ENCODE measurements at regions not wholly inside any gene's neighbourhood (a gene's known extent, or its start where the extent isn't known, plus 50 kb on each side); places are given as distances from the start of the nearest gene placed in this dataset.
"Not testable (repeated sequence)": the region's sequence is repeated elsewhere in the genome, so short reads cannot be mapped to it uniquely, and the experiment has no call there.

- no peak for DNase-seq (ENCODE audit: low spot score)
Observed at GRCh38 chr21:25489673-25490072, 117.6 kb downstream of the MRPL39 start.

- no peak for DNase-seq (ENCODE audit: low spot score)
Observed at GRCh38 chr21:25487046-25487594, 120.2 kb downstream of the MRPL39 start.

- DNase-seq (ENCODE audit: low spot score), result no peak
Observed at GRCh38 chr21:25485914-25486313, 121.4 kb downstream of the MRPL39 start.

GRCh38 chr21:25467896-25468295 lies 139.4 kb downstream of the MRPL39 start:
- DNase-seq (ENCODE audit: low spot score), result no peak

- DNase-seq (ENCODE audit: low spot score), result not testable (repeated sequence)
Observed at GRCh38 chr21:25467071-25467470, 140.2 kb downstream of the MRPL39 start.

- no peak for DNase-seq (ENCODE audit: low spot score)
Observed at GRCh38 chr21:25466470-25466869, 140.8 kb downstream of the MRPL39 start.

GRCh38 chr21:25465263-25465662 lies 142.0 kb downstream of the MRPL39 start:
- DNase-seq (ENCODE audit: low spot score), result no peak

GRCh38 chr21:25464275-25464674 lies 143.0 kb downstream of the MRPL39 start:
- no peak for DNase-seq (ENCODE audit: low spot score)

- no peak for DNase-seq (ENCODE audit: low spot score)
Observed at GRCh38 chr21:25462517-25462971, 144.7 kb downstream of the MRPL39 start.

GRCh38 chr21:25461725-25462124 lies 145.6 kb downstream of the MRPL39 start:
- DNase-seq (ENCODE audit: low spot score), result no peak

- no peak for DNase-seq (ENCODE audit: low spot score)
Observed at GRCh38 chr21:25459993-25460392, 147.3 kb downstream of the MRPL39 start.

- no peak for DNase-seq (ENCODE audit: low spot score)
Observed at GRCh38 chr21:25459365-25459764, 147.9 kb downstream of the MRPL39 start.

GRCh38 chr21:25458484-25458883 lies 148.8 kb downstream of the MRPL39 start:
- no peak for DNase-seq (ENCODE audit: low spot score)

- no peak for DNase-seq (ENCODE audit: low spot score)
Observed at GRCh38 chr21:25457946-25458345, 149.3 kb downstream of the MRPL39 start.

GRCh38 chr21:25457411-25457810 lies 149.9 kb downstream of the MRPL39 start:
- DNase-seq (ENCODE audit: low spot score), result no peak

GRCh38 chr21:25456672-25457071 lies 150.6 kb downstream of the MRPL39 start:
- DNase-seq (ENCODE audit: low spot score), result no peak

- no peak for DNase-seq (ENCODE audit: low spot score)
Observed at GRCh38 chr21:25453524-25453923, 153.8 kb downstream of the MRPL39 start.

- DNase-seq (ENCODE audit: low spot score), result no peak
Observed at GRCh38 chr21:25449950-25450349, 157.3 kb downstream of the MRPL39 start.

- no peak for DNase-seq (ENCODE audit: low spot score)
Observed at GRCh38 chr21:25441835-25442234, 165.4 kb downstream of the MRPL39 start.

GRCh38 chr21:25437465-25437864 lies 169.8 kb downstream of the MRPL39 start:
- DNase-seq (ENCODE audit: low spot score), result not testable (repeated sequence)

GRCh38 chr21:25428537-25428936 lies 178.7 kb downstream of the MRPL39 start:
- DNase-seq (ENCODE audit: low spot score), result no peak

- DNase-seq (ENCODE audit: low spot score), result no peak
Observed at GRCh38 chr21:25427828-25428227, 179.5 kb downstream of the MRPL39 start.

- DNase-seq (ENCODE audit: low spot score), result no peak
Observed at GRCh38 chr21:25426580-25426979, 180.7 kb downstream of the MRPL39 start.

GRCh38 chr21:25425156-25425555 lies 182.1 kb downstream of the MRPL39 start:
- no peak for DNase-seq (ENCODE audit: low spot score)
